NCI-H1694 treated with DMSO at 0.1 percent for 48 hours (cell line): ENCODE measurements at regions not wholly inside any gene's neighbourhood (a gene's known extent, or its start where the extent isn't known, plus 50 kb on each side); places are given as distances from the start of the nearest gene placed in this dataset.

Experiments
- DNase-seq: peaks from one replicate; lab custom pipeline; 2025; lab: John Stamatoyannopoulos, UW

DNA sequence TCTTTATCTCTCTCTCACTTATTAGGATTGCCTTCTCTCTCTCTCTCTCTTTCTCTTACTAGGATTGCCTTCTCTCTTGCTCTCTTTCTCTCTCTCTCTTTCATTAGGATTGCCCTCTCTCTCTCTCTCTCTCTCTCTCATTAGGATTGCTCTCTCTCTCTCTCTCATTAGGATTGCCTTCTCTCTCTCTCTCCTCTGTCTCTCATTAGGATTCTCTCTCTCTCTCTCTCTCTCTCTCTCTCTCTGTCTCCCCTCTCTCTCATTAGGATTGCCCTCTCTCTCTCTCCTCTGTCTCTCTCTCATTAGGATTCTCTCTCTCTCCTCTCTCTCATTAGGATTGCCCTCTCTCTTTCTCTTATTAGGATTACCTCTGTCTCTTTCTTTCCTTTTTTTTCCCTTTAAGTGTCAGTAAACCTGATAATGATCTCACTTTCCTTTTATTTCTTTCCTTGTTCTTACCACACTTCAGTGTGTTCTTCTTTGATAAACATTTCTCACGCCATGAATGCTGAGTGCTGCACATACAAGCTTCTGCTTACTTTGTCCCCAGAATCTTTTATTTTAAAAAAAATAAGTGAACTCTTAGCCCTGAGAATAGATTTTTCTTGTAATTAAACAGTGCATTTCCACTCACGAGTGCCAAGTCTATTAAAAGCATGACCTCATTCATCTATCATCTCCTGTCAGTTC lies 243.4 kb upstream of the TBC1D5 start:
- DNase-seq = no peak

DNA sequence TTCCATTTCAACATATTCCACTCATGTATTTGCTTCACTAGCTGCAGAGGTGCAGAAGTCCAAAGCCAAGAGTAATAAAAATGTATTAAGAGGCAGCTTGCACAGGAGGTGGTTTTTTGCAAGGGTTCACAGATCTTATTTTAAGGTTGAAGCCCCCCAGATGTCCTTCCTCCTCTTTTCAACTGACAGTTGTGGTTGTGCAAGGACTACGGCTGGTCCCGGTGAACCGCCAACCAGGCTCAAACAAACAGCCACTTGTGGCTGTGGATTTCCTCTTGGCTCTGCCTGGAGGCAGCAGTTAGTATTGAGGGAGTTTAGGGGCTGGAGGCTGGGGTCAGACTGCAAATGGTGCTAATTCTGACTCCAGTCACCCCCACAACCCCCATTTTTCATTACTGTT lies 240.7 kb upstream of the TBC1D5 start:
- no peak for DNase-seq

DNA sequence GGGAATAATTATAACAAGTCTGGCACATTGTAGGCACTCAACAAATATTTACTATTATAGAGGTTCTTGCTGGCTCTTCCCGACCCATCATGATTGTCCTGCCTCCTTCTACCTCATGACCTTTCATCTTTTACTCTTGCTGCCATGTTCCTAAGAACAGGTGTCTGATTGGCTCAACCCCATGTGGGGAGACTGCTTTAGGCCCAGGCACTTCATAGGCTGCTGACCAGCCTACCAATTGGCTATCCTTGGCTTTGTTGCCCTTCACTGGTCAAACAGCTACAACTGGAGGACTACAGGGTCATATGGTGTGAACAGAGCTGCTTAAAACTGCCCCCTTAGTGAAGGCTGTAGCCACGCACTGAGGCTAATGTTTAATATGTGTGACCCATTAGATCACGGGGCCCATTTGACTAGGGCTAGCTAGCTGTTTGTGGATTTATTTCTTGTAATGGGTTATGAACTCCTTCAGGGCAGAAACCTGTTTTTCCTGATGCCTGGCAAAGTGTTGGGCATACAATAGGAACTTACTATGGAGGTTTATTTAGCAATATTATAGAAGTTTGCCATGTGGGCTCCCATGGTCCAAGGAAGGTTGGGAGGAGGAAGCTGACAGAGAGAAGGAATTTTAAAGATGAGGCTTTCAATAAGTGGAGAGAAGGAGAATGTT lies 239.9 kb upstream of the TBC1D5 start:
- no peak for DNase-seq

DNA sequence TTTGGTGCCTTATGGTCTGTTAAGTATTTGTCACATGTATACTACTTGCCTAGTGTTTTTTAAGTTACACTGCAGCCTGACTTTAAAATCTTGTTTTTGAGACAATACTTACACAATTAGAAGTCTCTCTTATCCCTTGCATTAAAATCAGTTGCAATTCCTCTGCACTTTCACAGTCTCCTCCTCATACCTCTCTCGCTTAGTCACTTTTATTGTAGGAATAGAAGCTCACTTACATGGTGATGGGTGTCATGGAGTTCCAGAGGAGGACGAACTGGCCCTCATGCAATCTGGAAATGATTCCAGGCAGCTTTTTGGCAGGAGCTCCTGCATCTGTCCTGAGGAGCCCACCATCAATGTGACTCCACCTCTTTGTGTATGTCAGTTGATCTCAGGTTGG lies 238.4 kb upstream of the TBC1D5 start:
- DNase-seq = no peak

DNA sequence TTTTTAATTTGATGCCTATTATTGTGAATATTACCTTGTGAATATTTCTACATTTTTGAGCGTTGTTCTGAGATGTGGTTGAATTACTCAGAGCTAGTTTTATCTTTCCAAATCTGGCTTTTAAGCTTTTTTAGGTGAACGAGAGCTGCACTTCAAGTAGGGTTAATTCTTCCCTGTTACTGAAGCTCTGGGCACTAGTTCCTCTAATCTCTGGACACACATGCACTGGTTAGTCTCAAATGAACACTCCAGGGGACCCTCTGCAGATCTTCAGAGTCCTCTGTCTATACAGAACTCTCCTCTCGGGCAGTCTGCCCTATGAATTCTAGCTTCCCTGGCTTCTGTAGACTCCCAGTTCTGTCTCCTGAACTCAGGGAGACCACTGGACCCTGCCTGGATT lies 237.5 kb upstream of the TBC1D5 start:
- no peak for DNase-seq

DNA sequence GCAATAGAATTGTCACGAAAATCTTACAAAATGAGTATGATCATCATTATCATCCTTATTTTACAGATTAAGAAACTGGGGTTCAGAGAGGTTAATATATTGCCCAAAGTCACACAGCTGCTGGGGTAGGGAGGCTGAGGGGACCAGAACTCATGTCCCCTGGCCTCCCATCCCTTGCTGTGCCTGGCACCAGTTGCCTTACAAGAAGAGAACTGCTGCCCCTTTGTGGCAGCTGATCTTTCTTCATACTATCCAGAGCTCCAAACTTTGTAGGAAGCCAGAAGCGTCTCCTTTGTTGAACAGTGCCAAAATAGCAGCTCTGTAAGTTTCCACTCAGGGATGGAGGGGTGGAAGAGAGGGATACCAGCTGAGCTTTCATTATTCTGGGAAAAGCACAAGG lies 236.8 kb upstream of the TBC1D5 start:
- DNase-seq = no peak

DNA sequence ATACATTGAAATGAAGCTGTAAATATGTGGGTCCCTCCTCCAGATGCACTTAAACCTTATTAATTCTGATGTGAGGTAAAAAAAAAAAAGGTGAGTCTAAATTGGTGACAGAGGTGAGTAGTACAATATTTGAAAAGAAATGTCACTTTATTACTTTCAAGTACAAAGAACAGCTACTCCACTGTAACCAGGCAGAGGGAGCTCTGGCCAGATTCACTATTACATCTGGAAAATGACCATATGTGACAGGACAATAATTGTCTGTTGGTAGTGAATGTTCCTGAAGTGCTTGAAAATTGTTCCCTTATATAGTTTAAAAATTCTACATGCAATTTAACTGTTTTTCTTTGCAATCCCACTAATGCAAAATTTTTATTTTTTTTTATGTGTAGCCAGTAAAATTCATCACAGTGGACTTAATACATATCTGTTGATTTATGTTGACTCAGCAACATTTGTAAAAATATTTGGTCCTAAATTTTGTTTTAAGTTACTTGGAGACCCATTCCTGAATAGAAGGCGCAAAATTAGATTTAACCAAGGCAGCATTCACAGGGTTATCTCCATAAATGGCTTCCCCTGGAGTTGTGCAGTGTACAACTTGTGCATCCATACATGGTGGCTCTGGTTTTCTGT lies 231.9 kb upstream of the TBC1D5 start:
- DNase-seq = no peak

DNA sequence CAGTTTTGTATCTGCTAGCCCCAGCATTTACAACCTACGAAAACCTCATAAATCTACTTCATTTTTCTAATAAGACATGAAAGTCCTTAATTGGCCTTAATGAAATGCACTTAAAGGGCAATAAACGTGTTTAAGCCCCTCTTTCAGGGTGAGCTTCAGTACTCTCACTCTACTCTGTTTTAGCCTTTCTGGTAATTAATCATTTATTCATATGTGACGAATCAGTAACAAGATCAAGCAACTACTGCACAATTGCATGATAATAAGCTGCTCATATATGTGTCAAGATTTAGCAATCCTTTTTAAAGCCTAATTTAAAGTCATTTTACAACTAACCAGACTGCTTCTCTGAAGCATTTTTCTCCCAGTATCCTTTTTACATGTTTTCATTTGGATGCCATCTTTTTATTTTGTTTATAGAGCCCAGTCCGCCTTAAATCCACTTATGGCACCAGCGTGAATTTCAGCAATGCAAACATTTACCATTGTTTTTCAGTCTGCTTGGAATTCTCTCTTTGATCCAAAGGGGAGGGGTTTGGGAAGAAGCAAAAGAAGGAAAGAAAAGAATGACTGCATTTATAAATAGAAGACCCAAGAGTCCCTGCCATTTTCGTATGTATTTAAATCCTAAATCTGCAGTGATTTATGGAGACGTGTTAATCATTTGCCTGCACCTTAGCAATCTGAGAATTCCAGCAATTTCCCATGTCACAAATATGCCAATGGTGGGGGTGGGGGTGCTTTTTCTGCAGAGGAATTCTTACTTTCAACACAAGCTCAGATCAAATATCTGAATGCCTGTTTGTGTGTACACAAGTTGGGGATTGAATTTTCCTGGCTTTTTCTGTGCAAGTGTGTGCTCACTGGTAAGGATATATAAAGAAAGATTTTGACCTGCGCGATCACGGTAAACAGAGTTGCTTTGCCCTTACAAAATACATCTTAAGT lies 230.8 kb upstream of the TBC1D5 start:
- no peak for DNase-seq

DNA sequence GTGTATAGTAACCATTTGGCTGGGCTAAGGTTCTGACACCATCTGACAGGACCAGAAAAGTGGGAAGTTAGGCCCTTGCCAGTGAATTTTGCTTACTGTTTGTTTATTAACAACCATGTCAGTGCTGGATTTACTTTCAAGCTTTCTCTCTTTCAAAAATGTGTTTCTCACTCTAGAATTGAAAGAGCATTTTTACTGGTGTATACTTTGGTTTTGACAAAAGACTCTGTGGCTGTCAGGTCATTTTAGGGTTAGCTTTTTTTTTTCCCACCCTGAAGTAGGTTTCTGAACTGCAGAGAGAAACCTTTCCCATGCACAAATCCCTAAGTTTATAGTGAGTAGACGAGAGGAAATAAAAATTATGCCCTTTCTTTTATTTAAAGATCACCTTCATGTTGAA lies 230.0 kb upstream of the TBC1D5 start:
- no peak for DNase-seq

DNA sequence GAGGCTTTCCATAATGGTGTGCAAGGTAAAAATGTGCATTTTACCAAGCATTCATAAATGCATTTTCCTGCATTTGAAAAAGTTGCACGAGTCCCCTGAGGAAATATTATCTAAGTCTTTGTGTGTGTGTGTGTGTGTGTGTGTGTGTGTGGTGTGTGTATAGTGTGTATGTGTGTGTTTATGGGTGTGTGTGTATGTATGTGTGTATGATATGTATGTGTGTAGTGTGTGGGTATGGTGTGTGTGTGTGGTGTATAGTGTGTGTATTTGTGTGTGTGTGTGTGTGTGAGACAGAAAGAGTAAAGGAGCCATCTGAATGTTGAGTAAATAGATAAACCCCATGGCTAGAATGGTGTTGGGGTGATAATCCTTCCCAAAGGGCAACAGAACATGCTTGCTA lies 229.6 kb upstream of the TBC1D5 start:
- DNase-seq = no peak

DNA sequence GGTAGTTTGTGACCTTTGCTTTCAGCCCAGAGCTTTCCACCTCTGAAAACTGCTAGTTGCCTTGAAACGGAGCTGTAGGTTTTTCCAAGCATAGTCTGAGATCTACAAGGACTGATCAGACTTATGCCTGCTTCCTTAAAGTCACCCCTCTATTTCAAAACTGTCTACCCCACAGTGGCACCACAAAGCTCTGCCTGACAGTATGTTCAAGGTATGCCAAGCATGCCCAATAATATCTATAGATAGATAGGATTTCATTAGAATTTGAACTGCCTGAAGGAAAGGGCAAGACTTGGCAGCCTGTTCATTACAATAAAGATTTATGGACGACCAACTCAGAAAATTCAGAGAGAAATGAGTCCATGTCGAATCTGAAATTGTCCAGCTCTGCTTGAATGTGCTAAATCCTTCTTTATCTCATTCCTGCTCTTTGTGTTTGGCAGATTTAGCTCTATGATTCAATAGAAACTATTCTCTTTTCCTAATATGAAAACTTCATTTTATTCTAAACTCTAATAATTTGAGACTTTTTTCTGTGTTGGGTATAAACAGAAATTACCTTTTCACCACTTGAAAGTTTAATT lies 227.6 kb upstream of the TBC1D5 start:
- no peak for DNase-seq

DNA sequence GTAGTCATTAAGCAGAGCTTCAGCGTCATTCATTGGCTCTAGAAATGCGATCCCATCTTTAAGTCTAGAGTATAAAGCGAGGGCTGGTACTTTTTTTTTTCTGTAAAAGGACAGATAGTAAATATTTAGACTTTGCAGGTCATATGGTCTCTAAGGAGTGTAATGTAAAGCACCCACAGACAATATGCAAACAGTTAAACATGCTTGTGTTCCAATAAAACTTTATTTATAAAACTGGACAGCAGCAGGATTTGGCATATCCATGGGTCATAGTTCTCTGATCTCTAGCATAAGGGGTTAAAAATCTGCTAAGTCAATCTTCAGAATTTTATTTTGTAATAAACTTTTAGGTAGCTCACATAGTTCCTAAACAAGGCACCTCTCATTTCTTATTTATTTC lies 226.8 kb upstream of the TBC1D5 start:
- no peak for DNase-seq

DNA sequence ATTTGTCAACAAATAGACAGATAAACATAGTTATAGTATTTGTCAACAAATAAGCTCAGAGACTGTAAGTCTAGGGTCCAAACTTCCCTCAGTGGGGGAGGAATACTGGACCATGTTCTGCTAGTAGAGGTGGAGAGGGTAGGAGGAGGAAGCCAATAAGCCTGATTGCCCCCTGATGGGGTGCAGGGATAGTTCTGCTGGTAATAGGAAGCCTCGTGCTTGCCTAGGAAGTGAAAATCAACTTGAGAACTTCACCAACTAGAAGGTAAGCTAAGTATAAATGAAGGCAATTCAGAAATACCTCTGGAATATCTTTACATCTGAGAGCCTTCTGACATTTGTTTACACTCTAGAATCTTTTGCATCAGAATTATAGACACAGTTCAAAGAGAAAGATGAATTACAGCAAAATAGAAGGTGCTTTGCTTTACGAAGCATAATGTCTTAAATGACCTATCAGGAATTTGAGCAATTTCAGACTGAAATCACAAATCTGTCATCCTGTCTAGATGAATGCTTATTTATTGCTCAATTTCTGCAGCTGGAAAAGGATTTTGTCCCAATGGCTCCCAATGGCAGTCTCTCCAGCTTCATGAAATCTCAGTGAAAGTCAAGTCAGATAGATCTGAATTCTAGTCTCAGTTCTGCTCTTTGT lies 225.6 kb upstream of the TBC1D5 start:
- DNase-seq = no peak

DNA sequence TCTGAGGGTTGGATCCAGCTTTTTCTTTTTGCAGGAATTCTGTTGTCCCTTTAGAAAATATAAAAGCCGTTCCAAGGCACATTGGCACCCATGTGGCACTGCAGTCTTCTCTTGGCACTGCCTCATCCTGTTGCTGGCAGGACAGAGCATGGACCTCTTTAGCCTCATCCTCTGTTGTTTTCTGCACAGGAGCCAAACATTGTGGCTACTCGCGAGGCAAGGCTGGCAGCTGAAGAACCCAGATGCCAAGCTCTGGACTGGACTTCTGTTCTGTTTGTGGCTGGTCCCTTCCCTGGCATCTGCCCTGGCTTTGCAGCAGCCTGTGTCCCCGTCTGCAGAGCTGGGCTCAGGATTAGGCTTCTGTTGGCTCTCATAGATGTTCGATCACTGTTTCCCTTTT lies 224.7 kb upstream of the TBC1D5 start:
- no peak for DNase-seq

DNA sequence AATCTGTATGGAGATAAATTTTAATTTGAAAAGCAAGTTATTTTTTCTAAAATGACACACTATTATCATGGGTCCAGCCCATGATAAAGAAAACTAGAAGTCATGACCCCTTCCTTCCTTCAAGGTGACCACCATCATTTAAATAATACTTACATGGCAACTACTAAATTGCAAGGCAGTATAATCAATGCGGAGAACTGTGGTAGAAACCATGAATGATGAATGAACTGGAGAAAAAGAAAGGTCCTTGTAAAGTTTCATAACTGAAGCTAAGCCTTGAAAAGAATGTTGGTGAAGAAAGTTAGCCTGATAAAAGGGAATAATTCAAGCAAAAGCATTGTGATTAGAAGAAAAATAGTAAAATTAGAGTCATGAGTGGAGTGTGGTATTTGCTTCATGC lies 222.9 kb upstream of the TBC1D5 start:
- DNase-seq = no peak

DNA sequence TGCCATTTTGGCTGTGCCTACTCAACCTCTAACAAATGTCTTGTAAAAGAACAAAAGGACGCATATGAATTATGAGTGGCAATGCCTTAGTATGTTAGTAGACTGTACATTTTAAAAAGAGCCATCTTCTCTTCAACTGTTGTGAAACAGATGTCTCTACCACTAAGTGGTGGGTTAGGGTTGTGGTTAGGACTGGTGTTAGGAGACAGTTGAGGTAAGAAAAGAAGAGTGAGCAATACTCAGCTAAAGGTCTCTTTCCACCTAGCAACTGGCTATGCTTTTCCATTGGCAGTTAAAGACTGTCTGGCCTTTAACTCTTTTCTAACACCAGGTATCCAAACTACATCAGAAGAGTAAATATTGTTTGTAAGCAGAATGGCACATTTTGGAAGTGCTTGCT lies 221.7 kb upstream of the TBC1D5 start:
- no peak for DNase-seq

DNA sequence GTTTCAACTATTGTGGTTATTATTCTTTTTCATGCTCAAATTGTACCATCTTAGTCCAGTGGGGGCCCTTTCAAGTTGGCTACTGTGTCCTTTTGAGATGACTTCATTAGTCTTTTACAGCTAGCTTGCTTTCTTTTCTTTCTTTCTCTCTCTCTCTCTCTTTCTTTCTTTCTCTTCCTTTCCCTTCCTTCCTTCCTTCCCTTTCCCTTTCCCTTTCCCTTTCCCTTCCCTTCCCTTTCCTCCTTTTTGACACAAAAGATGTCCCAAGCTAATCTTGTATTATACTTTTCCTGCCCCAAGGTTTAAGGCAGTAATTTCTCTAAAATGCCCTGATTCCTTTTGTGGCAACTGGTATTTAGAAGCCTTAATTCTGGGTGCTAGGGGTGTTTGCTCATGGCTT lies 213.0 kb upstream of the TBC1D5 start:
- DNase-seq = no peak

DNA sequence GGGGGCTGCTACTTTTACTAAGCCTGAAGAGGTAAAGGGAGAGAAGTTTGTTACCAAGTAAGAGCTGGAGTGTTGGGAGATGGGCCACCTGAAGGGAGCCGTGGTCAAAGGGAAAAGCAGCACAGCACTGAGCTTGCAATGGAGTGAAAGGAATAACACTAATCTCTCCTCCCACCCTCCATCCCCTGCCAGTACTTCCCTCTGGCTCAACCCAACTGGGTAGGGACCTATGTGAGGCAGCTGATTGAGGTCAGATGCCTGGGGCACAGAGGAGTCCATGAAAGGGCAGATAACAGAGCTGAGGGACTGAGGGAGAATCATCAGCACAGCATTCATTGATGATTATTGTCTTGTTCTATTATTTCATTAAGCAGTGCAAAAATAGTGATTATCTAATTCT lies 212.4 kb upstream of the TBC1D5 start:
- no peak for DNase-seq

DNA sequence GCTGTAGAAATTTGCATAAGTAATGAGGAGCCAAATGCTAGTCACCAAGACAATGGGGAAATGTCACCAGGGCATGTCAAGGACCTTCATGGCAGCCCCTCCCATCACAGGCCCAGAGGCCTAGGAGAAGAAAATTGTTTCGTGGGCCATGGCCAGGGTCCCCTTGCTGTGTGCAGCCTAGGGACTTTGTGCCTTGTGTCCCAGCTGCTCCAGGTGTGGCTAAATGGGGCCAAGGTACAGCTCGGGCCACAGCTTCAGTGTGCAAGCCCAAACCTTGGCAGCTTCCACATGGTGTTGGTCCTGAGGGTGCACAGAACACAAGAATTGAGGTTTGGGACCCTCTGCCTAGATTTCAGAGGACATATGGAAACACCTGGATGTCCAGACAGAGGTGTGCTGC lies 208.8 kb upstream of the TBC1D5 start:
- no peak for DNase-seq

DNA sequence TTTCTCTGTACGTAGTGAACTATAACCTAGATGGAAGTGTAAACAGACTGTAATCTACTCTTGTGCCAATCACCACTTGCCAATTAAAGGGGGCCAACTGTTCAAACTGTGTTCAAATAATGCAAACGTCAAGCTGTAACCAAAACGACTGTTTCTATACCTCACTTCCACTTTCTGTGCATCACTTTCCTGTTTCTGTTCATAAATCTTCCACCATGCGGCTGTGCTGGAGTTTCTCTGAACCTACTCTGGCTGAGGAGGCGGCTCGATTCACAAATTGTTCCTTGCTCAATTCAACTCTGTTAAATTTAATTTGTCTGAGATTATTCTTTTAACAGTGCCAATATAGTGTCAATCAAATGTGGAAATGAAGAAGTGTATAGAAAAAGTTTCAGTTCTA lies 206.7 kb upstream of the TBC1D5 start:
- no peak for DNase-seq

DNA sequence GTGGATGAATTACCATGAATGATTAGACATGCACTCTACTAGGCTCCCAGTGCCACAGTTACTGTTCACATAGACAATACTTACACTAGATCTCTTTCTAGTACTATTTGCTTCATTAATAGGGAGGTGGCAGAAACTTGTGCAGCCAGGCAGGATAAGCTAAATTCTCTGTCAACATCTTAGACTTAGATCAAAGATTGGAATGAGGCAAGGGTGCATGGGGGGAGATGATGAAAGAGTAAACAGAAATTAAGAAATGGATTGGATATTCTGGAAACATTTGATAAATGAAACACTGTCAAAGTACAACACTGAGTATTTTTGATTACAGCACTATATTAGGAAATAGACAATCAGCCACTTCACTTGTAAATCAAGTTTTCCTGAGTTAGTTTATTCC lies 205.4 kb upstream of the TBC1D5 start:
- DNase-seq = no peak

DNA sequence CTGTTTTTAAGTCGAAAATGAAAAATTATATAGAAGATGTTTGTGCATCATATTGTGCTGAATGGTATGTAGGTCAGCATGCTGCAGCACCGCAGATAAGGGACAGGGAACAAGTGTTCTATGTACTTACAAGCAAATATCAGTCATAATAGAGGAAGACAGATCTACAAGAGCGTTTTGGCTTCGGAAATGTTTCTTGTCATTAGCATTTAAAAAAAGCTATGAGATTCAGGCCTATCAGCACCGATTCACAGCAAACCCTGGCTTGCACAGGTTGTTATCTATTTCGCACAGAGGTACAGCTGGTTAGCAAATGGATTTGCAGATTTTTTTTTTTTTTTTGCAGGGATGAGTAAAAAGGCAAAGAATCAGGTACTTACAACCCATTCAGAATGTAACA lies 204.2 kb upstream of the TBC1D5 start:
- no peak for DNase-seq
